ENCODE measurements at regions not wholly inside any gene's neighbourhood (a gene's known extent, or its start where the extent isn't known, plus 50 kb on each side); places are given as distances from the start of the nearest gene placed in this dataset.

- TF ChIP-seq EZH2 (IDR thresholded peaks at IDR 0.05; ENCODE audit: low read length, missing control alignments) = no peak
- TF ChIP-seq, protein P1, sequence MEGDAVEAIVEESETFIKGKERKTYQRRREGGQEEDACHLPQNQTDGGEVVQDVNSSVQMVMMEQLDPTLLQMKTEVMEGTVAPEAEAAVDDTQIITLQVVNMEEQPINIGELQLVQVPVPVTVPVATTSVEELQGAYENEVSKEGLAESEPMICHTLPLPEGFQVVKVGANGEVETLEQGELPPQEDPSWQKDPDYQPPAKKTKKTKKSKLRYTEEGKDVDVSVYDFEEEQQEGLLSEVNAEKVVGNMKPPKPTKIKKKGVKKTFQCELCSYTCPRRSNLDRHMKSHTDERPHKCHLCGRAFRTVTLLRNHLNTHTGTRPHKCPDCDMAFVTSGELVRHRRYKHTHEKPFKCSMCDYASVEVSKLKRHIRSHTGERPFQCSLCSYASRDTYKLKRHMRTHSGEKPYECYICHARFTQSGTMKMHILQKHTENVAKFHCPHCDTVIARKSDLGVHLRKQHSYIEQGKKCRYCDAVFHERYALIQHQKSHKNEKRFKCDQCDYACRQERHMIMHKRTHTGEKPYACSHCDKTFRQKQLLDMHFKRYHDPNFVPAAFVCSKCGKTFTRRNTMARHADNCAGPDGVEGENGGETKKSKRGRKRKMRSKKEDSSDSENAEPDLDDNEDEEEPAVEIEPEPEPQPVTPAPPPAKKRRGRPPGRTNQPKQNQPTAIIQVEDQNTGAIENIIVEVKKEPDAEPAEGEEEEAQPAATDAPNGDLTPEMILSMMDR (conservative IDR thresholded peaks at IDR 0.05 in 1 of 2, IDR thresholded peaks at IDR 0.05 in 1 of 2; ENCODE audit: low read depth in 1 of 2, low read length in 2 of 2) = no peak
These were observed 372.3 kb downstream of the SEC14L1 start for GRCh38 chr17:77513045-77513444.
